ENCODE measurements at regions not wholly inside any gene's neighbourhood (a gene's known extent, or its start where the extent isn't known, plus 50 kb on each side); places are given as distances from the start of the nearest gene placed in this dataset.
"Not testable (repeated sequence)": the region's sequence is repeated elsewhere in the genome, so short reads cannot be mapped to it uniquely, and the experiment has no call there.

GRCh38 chr3:96351598-96351997, 462.8 kb upstream of the EPHA6 start:
- TF ChIP-seq, protein P1, sequence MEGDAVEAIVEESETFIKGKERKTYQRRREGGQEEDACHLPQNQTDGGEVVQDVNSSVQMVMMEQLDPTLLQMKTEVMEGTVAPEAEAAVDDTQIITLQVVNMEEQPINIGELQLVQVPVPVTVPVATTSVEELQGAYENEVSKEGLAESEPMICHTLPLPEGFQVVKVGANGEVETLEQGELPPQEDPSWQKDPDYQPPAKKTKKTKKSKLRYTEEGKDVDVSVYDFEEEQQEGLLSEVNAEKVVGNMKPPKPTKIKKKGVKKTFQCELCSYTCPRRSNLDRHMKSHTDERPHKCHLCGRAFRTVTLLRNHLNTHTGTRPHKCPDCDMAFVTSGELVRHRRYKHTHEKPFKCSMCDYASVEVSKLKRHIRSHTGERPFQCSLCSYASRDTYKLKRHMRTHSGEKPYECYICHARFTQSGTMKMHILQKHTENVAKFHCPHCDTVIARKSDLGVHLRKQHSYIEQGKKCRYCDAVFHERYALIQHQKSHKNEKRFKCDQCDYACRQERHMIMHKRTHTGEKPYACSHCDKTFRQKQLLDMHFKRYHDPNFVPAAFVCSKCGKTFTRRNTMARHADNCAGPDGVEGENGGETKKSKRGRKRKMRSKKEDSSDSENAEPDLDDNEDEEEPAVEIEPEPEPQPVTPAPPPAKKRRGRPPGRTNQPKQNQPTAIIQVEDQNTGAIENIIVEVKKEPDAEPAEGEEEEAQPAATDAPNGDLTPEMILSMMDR (IDR thresholded peaks at IDR 0.05; ENCODE audit: insufficient read depth, low read length, poor library complexity, severe bottlenecking) = not testable (repeated sequence)
- TF ChIP-seq EZH2phosphoT487 (conservative IDR thresholded peaks at IDR 0.05; ENCODE audit: low read length) = not testable (repeated sequence)

Data from SU-DHL-6 (cell line).